HEK293 (cell line): ENCODE measurements at regions not wholly inside any gene's neighbourhood (a gene's known extent, or its start where the extent isn't known, plus 50 kb on each side); places are given as distances from the start of the nearest gene placed in this dataset.
"Not testable (repeated sequence)": the region's sequence is repeated elsewhere in the genome, so short reads cannot be mapped to it uniquely, and the experiment has no call there.

Source experiments
- CTCF ChIA-PET: fragments of 350-600 bp; formaldehyde crosslinking; extraction: SDS; loops from one replicate; lab custom pipeline; 2021; ENCODE audit warnings: antibody characterized with exemption; lab: Yijun Ruan, JAX
- POLR2A ChIA-PET: fragments of 300-600 bp; formaldehyde crosslinking; extraction: SDS; loops from one replicate; lab custom pipeline; 2020; ENCODE audit warnings: antibody characterized with exemption, inconsistent platforms; lab: Yijun Ruan, JAX
- H3K27ac ChIP-seq: fragments of 200-500 bp; sonication (Bioruptor generic); 2 replicates; pipeline ENCODE4 v1.5.1; 2014; ENCODE audit warnings: low read depth, low read length, control low read depth, inconsistent platforms; ENCODE audit errors: extremely low read depth
- H3K36me3 ChIP-seq, 2 experiments: fragments of 200-500 bp in 1 of 2; sonication (Bioruptor generic) in 1 of 2; 1 replicate in 1 of 2; 2 replicates in 1 of 2; pipeline ENCODE4 v1.5.1; 2014 to 2017; ENCODE audit warnings: inconsistent platforms in 2 of 2, low read length in 2 of 2; ENCODE audit not compliant: control insufficient read depth in 2 of 2, insufficient read depth in 1 of 2
- H3K4me1 ChIP-seq: fragments of 200-500 bp; sonication (Bioruptor generic); 2 replicates; pipeline ENCODE4 v1.5.1; 2014; ENCODE audit warnings: mild to moderate bottlenecking, low read length, inconsistent platforms; ENCODE audit not compliant: control insufficient read depth, insufficient read depth
- H3K4me3 ChIP-seq: 2 replicates; pipeline ENCODE4 v1.5.1; 2011; ENCODE audit warnings: low read depth, mild to moderate bottlenecking, control low read depth, low read length, moderate library complexity
- H3K9me3 ChIP-seq: fragments of 200-500 bp; sonication (Bioruptor generic); 2 replicates; pipeline ENCODE4 v1.5.1; 2014; ENCODE audit warnings: low read depth, low read length, inconsistent platforms; ENCODE audit not compliant: control insufficient read depth, insufficient read depth
- HOXA7 ChIP-seq: sonication (generic); formaldehyde crosslinking; IDR thresholded peaks from 2 replicates; pipeline ENCODE4 v1.8.1; 2022; ENCODE audit warnings: missing genetic modification reagents, borderline replicate concordance
- KLF1 ChIP-seq: fragments of 450-650 bp; formaldehyde crosslinking; IDR thresholded peaks from 2 replicates; pipeline ENCODE4 v1.5.1; 2016; ENCODE audit warnings: missing biosample characterization, missing genetic modification characterization
- SP7 ChIP-seq: fragments of 450-650 bp; formaldehyde crosslinking; IDR thresholded peaks from 2 replicates; pipeline ENCODE4 v1.5.1; 2016; ENCODE audit warnings: missing biosample characterization, missing genetic modification characterization
- TCF7L2 ChIP-seq: IDR thresholded peaks from 2 replicates; pipeline ENCODE4 v1.6.1; 2011; ENCODE audit warnings: low read depth, mild to moderate bottlenecking, inconsistent platforms, low read length, moderate library complexity, borderline replicate concordance
- ZBTB48 ChIP-seq: fragments of 450-650 bp; formaldehyde crosslinking; IDR thresholded peaks from 2 replicates; pipeline ENCODE4 v1.5.1; 2016; ENCODE audit warnings: missing biosample characterization, missing genetic modification characterization
- ZNF132 ChIP-seq: fragments of 450-650 bp; formaldehyde crosslinking; IDR thresholded peaks from 2 replicates; pipeline ENCODE4 v1.5.1; 2017; ENCODE audit warnings: missing biosample characterization, missing genetic modification characterization, borderline replicate concordance
- ZNF146 ChIP-seq: fragments of 450-650 bp; formaldehyde crosslinking; IDR thresholded peaks from 2 replicates; pipeline ENCODE4 v1.5.1; 2016; ENCODE audit warnings: missing biosample characterization, missing genetic modification characterization
- ZNF211 ChIP-seq: fragments of 450-650 bp; formaldehyde crosslinking; IDR thresholded peaks from 2 replicates; pipeline ENCODE4 v1.5.1; 2016; ENCODE audit warnings: low read depth, missing biosample characterization, missing genetic modification characterization
- ZNF223 ChIP-seq: fragments of 450-650 bp; formaldehyde crosslinking; IDR thresholded peaks from 2 replicates; pipeline ENCODE4 v1.5.1; 2016; ENCODE audit warnings: missing biosample characterization, missing genetic modification characterization
- ZNF274 ChIP-seq, 2 experiments: fragments of 200-500 bp in 1 of 2; fragments of 450-650 bp in 1 of 2; sonication (Bioruptor generic) in 1 of 2; formaldehyde crosslinking in 1 of 2; IDR thresholded peaks; 2 replicates each; pipeline versions ENCODE4 v1.5.1 to v1.6.1; 2014 to 2016; ENCODE audit warnings: borderline replicate concordance in 1 of 2, inconsistent platforms in 1 of 2, low read length in 1 of 2, missing biosample characterization in 1 of 2, missing genetic modification characterization in 1 of 2
- ZNF366 ChIP-seq: fragments of 450-650 bp; formaldehyde crosslinking; conservative IDR thresholded peaks from 2 replicates; pipeline ENCODE4 v1.5.1; 2016; ENCODE audit warnings: missing biosample characterization, missing genetic modification characterization
- ZNF37A ChIP-seq: fragments of 450-650 bp; IDR thresholded peaks from 2 replicates; pipeline ENCODE4 v1.5.1; 2018; ENCODE audit warnings: missing biosample characterization, missing genetic modification characterization
- ZNF433 ChIP-seq: fragments of 450-650 bp; formaldehyde crosslinking; IDR thresholded peaks from 2 replicates; pipeline ENCODE4 v1.5.1; 2016; ENCODE audit warnings: missing biosample characterization, missing genetic modification characterization, low read depth
- ZNF48 ChIP-seq: fragments of 450-650 bp; formaldehyde crosslinking; IDR thresholded peaks from 2 replicates; pipeline ENCODE4 v1.5.1; 2016; ENCODE audit warnings: missing biosample characterization, missing genetic modification characterization
- ZNF571 ChIP-seq: fragments of 450-650 bp; formaldehyde crosslinking; IDR thresholded peaks from 2 replicates; pipeline ENCODE4 v1.5.0; 2017; ENCODE audit warnings: missing biosample characterization, missing genetic modification characterization
- ZNF777 ChIP-seq: fragments of 450-650 bp; formaldehyde crosslinking; IDR thresholded peaks from 2 replicates; pipeline ENCODE4 v1.5.1; 2017; ENCODE audit warnings: missing biosample characterization, missing genetic modification characterization, borderline replicate concordance
- TF ChIP-seq, protein P1 (sequence below): fragments of 450-650 bp; formaldehyde crosslinking; IDR thresholded peaks from 2 replicates; pipeline ENCODE4 v1.5.1; 2016; ENCODE audit warnings: missing biosample characterization, missing genetic modification characterization
- TF ChIP-seq, protein P2 (sequence below): fragments of 450-650 bp; formaldehyde crosslinking; IDR thresholded peaks from 2 replicates; pipeline ENCODE4 v1.5.1; 2016; ENCODE audit warnings: missing biosample characterization, missing genetic modification characterization
- TF ChIP-seq, protein P3 (sequence below): fragments of 450-650 bp; formaldehyde crosslinking; IDR thresholded peaks from 2 replicates; pipeline ENCODE4 v1.5.1; 2016; ENCODE audit warnings: missing biosample characterization, missing genetic modification characterization
- TF ChIP-seq, protein P4 (sequence below): fragments of 450-650 bp; formaldehyde crosslinking; IDR thresholded peaks from 2 replicates; pipeline ENCODE4; 2016; ENCODE audit warnings: missing biosample characterization, missing genetic modification characterization

DNA sequence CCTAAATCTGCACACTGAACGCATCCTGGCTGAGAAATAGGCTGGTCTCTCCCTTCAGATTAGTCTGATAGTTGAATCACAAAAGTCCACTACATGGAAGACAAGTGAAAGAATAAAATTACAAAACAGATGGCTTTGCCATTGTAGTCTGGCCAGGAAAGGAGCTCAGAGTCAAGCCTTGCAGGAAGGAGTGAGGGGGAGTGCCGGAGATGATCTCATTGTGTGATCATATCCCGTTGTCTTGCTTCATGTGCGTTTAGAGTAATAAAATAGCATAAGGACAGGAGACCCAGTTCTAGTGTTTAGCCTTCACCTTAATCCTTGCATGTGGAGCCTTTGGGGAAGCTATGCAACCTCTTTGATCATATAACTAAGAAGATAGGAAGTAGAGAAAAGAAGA, 666.7 kb upstream of the RAG2 start:
- H3K27ac ChIP-seq: no peak overlapping the region
- POLR2A ChIA-PET: no interaction called here
- TF ChIP-seq KLF1 (tag by site-specific recombination): no peak
- no peak overlapping the region for H3K4me3 ChIP-seq
- no peaks in the 10 kb centered on the region for H3K36me3 ChIP-seq
- CTCF ChIA-PET: no interaction called here
- no peaks in the 10 kb centered on the region for H3K4me1 ChIP-seq
- H3K9me3 ChIP-seq: no peaks in the 10 kb centered on the region

DNA sequence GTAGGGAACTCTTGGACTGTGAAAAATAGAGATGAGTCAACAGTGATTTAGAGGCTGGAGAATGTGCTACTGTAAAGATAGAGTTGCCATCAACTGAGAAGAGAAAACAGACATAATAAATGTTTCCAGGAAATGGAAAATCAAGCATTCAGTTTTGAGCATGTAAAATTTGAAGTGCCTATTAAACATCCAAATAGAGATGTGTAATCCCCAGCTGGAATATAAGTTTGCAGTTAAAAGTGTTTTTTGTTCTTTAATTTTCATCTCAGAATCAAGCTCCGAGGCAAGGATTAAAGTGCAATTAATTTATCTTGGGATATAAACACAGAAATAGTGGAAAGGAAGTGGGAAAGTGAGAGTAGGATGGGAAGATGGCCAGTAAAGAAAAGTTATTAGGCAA, 666.0 kb upstream of the RAG2 start:
- Histone ChIP-seq H3K4me3 (no peak overlapping the region), H3K36me3 (no peaks in the 10 kb centered on the region), H3K27ac (no peak overlapping the region), H3K4me1 (no peaks in the 10 kb centered on the region), H3K9me3 (no peaks in the 10 kb centered on the region)
- ChIA-PET CTCF (no interaction called here), POLR2A (no interaction called here)
- TF ChIP-seq, protein P1, sequence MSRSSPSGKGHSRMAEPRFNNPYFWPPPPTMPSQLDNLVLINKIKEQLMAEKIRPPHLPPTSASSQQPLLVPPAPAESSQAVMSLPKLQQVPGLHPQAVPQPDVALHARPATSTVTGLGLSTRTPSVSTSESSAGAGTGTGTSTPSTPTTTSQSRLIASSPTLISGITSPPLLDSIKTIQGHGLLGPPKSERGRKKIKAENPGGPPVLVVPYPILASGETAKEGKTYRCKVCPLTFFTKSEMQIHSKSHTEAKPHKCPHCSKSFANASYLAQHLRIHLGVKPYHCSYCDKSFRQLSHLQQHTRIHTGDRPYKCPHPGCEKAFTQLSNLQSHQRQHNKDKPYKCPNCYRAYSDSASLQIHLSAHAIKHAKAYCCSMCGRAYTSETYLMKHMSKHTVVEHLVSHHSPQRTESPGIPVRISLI (tag by site-specific recombination): no peak
- TF ChIP-seq ZNF211 (no peak), SP7 (tag by site-specific recombination) (no peak), ZNF48 (tag by site-specific recombination) (no peak), ZBTB48 (tag by site-specific recombination) (no peak), ZNF223 (tag by site-specific recombination) (no peak), ZNF433 (tag by site-specific recombination) (no peak)
- TF ChIP-seq, protein P2, sequence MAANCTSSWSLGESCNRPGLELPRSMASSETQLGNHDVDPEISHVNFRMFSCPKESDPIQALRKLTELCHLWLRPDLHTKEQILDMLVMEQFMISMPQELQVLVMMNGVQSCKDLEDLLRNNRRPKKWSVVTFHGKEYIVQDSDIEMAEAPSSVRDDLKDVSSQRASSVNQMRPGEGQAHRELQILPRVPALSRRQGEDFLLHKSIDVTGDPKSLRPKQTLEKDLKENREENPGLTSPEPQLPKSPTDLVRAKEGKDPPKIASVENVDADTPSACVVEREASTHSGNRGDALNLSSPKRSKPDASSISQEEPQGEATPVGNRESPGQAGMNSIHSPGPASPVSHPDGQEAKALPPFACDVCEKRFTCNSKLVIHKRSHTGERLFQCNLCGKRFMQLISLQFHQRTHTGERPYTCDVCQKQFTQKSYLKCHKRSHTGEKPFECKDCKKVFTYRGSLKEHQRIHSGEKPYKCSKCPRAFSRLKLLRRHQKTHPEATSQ (tag by site-specific recombination): no peak
- TF ChIP-seq, protein P3, sequence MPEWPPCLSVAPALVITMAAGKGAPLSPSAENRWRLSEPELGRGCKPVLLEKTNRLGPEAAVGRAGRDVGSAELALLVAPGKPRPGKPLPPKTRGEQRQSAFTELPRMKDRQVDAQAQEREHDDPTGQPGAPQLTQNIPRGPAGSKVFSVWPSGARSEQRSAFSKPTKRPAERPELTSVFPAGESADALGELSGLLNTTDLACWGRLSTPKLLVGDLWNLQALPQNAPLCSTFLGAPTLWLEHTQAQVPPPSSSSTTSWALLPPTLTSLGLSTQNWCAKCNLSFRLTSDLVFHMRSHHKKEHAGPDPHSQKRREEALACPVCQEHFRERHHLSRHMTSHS (tag by site-specific recombination): no peak

DNA sequence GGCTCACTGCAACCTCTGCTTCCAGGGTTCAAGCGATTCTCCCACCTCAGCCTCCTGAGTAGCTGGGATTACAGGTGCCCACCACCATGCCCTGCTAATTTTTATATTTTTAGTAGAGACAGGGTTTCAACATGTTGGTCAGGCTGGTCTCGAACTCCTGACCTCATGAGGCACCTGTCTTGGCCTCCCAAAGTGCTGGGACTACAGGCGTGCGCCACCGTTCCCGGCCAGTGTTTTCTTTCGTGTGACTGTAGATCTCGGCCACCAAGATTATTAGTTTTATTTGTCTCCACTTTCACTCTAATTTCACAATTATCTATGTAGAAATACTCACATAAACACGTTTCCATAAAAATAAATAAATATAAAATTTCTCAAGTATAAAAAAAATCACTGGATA, 665.4 kb upstream of the RAG2 start:
- H3K4me1 ChIP-seq, CTCF ChIA-PET, H3K9me3 ChIP-seq, H3K36me3 ChIP-seq, H3K4me3 ChIP-seq, H3K27ac ChIP-seq, POLR2A ChIA-PET: not testable (repeated sequence)

DNA sequence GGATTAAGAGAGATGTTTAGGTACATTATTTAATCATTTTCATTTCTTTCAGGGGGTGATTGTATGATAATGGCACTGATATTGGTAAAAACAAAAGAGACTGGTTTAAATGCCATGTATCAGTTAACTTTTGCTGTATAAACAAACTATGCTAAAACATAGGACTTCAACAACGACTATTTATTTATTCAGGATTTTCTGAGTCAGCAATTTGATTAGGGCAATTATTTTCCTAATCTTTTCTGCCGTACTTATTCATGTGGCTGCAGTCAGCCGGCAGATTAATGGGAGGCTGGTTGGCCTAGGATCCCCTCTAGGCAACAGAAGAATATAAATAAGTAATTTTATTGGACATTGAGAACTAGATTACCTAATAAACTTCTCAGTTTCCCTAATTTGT, 661.7 kb upstream of the RAG2 start:
- CTCF ChIA-PET: no interaction called here
- no peaks in the 10 kb centered on the region for H3K36me3 ChIP-seq
- POLR2A ChIA-PET: no interaction called here

More for the DNA sequence above, 661.7 kb upstream of the RAG2 start:
- TF ChIP-seq ZNF146 (tag by site-specific recombination) (no peak), ZNF48 (tag by site-specific recombination) (no peak), ZNF223 (tag by site-specific recombination) (no peak), ZNF132 (tag by site-specific recombination) (no peak), ZNF37A (tag by site-specific recombination) (no peak), ZNF571 (tag by site-specific recombination) (no peak), ZNF274 (IDR thresholded peaks at IDR 0.05; ENCODE audit: low read length) (no peak), ZNF274 (tag by site-specific recombination; IDR thresholded peaks at IDR 0.05; ENCODE audit: borderline replicate concordance) (no peak), TCF7L2 (no peak), ZNF366 (tag by site-specific recombination) (no peak), HOXA7 (CRISPR knock-in tag) (no peak), ZNF777 (no peak)
- TF ChIP-seq, protein P4, sequence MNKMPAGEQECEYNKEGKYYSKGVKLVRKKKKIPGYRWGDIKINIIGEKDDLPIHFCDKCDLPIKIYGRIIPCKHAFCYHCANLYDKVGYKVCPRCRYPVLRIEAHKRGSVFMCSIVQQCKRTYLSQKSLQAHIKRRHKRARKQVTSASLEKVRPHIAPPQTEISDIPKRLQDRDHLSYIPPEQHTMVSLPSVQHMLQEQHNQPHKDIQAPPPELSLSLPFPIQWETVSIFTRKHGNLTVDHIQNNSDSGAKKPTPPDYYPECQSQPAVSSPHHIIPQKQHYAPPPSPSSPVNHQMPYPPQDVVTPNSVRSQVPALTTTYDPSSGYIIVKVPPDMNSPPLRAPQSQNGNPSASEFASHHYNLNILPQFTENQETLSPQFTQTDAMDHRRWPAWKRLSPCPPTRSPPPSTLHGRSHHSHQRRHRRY (tag by site-specific recombination): no peak
- Histone ChIP-seq H3K4me1 (no peaks in the 10 kb centered on the region), H3K9me3 (no peaks in the 10 kb centered on the region), H3K27ac (no peak overlapping the region), H3K4me3 (no peak overlapping the region)
